ENCODE measurements at regions not wholly inside any gene's neighbourhood (a gene's known extent, or its start where the extent isn't known, plus 50 kb on each side); places are given as distances from the start of the nearest gene placed in this dataset.

GRCh38 chr17:79299349-79299748 lies 224.7 kb downstream of the ENGASE start:
- Histone ChIP-seq H3K9me3 (replicated peaks; ENCODE audit: control insufficient read depth, insufficient read depth, low read length) (no peaks in the 10 kb centered on the region), H3K27me3 (ENCODE audit: control insufficient read depth in 2 of 2, insufficient read depth in 2 of 2, low read length in 2 of 2) (peaks cover 0 to 2% of the 10 kb centered on the region in 2 experiments), H3K27ac (ENCODE audit: insufficient read depth, low read depth, low read length) (no peak overlapping the region), H3K36me3 (ENCODE audit: control insufficient read depth in 2 of 2, extremely low read depth in 1 of 2, insufficient read depth in 2 of 2, low read length in 2 of 2) (no peaks in the 10 kb centered on the region), H3K9ac (replicated peaks; ENCODE audit: extremely low read depth, insufficient read depth, low read length) (no peak overlapping the region), H3K4me2 (ENCODE audit: insufficient read depth, low read length) (no peak overlapping the region), H3K9me1 (replicated peaks; ENCODE audit: control insufficient read depth, extremely low read depth, insufficient read depth, low read length) (no peaks in the 10 kb centered on the region), H3K79me2 (ENCODE audit: control insufficient read depth, insufficient read depth, low read length) (no peaks in the 10 kb centered on the region), H2AFZ (ENCODE audit: low read depth, low read length) (no peak overlapping the region), H3K4me1 (ENCODE audit: control insufficient read depth, extremely low read depth, insufficient read depth, low read length) (no peaks in the 10 kb centered on the region), H4K20me1 (replicated peaks; ENCODE audit: control insufficient read depth, extremely low read depth, insufficient read depth, low read length) (no peaks in the 10 kb centered on the region), H3K4me3 (replicated peaks in 1 of 3; ENCODE audit: insufficient read depth in 1 of 3, low read depth in 1 of 3, low read length in 3 of 3) (no peak overlapping the region)
- intact Hi-C loops (cut with micrococcal nuclease) (no loop called here), dilution Hi-C loops (cut with MboI; ENCODE audit: extremely low pct_ligation_motif_present, low sequenced_read_pairs) (no loop called here)
- ChIA-PET CTCF (no interaction called here), POLR2A (no interaction called here)
- FAIRE-seq = no peak
- BruUV-seq (replicated peaks) = no TSS peak
- TF ChIP-seq POLR2AphosphoS5 (IDR thresholded peaks at IDR 0.05; ENCODE audit: insufficient read depth, low read depth, low read length) = no peak
- no peak for DNase-seq (ENCODE audit: low read depth, low spot score)

GRCh38 chr17:79298799-79299198 lies 224.2 kb downstream of the ENGASE start:
- intact Hi-C loops (cut with micrococcal nuclease) (no loop called here), dilution Hi-C loops (cut with MboI; ENCODE audit: extremely low pct_ligation_motif_present, low sequenced_read_pairs) (no loop called here)
- no peak overlapping the region for H2AFZ ChIP-seq (ENCODE audit: low read depth, low read length)
- no peaks in the 10 kb centered on the region for H4K20me1 ChIP-seq (replicated peaks; ENCODE audit: control insufficient read depth, extremely low read depth, insufficient read depth, low read length)
- no peaks in the 10 kb centered on the region for H3K79me2 ChIP-seq (ENCODE audit: control insufficient read depth, insufficient read depth, low read length)
- no peak overlapping the region for H3K27ac ChIP-seq (ENCODE audit: insufficient read depth, low read depth, low read length)
- H3K36me3 ChIP-seq (ENCODE audit: control insufficient read depth in 2 of 2, extremely low read depth in 1 of 2, insufficient read depth in 2 of 2, low read length in 2 of 2) = no peaks in the 10 kb centered on the region
- H3K9me3 ChIP-seq (replicated peaks; ENCODE audit: control insufficient read depth, insufficient read depth, low read length) = no peaks in the 10 kb centered on the region
- FAIRE-seq = no peak
- CTCF ChIA-PET = no interaction called here
- TF ChIP-seq POLR2A (IDR thresholded peaks at IDR 0.05; ENCODE audit: low read depth, low read length) (no peak), MYC (IDR thresholded peaks at IDR 0.05; ENCODE audit: low read depth, low read length) (no peak), EZH2 (IDR thresholded peaks at IDR 0.05; ENCODE audit: borderline replicate concordance, low read depth, low read length, severe bottlenecking) (no peak), GATA2 (IDR thresholded peaks at IDR 0.05; ENCODE audit: insufficient read depth, insufficient read length, low read depth, low read length) (no peak), FOS (IDR thresholded peaks at IDR 0.05; ENCODE audit: borderline replicate concordance, insufficient read depth, low read length) (no peak), CTCF (IDR thresholded peaks at IDR 0.05; ENCODE audit: extremely low read depth in 1 of 2, insufficient read depth in 1 of 2, low read depth in 1 of 2, low read length in 2 of 2) (no peak), POLR2AphosphoS5 (IDR thresholded peaks at IDR 0.05; ENCODE audit: insufficient read depth, low read depth, low read length) (no peak), MAX (IDR thresholded peaks at IDR 0.05; ENCODE audit: insufficient read depth, insufficient read length) (no peak), JUN (IDR thresholded peaks at IDR 0.05; ENCODE audit: borderline replicate concordance, insufficient read depth, insufficient read length, low read depth) (no peak)
- no peak overlapping the region for H3K4me2 ChIP-seq (ENCODE audit: insufficient read depth, low read length)
- no peaks in the 10 kb centered on the region for H3K9me1 ChIP-seq (replicated peaks; ENCODE audit: control insufficient read depth, extremely low read depth, insufficient read depth, low read length)
- peaks cover 0 to 2% of the 10 kb centered on the region in 2 experiments for H3K27me3 ChIP-seq (ENCODE audit: control insufficient read depth in 2 of 2, insufficient read depth in 2 of 2, low read length in 2 of 2)
- no peaks in the 10 kb centered on the region for H3K4me1 ChIP-seq (ENCODE audit: control insufficient read depth, extremely low read depth, insufficient read depth, low read length)
- BruUV-seq (replicated peaks) = no TSS peak
- no peak overlapping the region for H3K4me3 ChIP-seq (replicated peaks in 1 of 3; ENCODE audit: insufficient read depth in 1 of 3, low read depth in 1 of 3, low read length in 3 of 3)
- POLR2A ChIA-PET = no interaction called here
- H3K9ac ChIP-seq (replicated peaks; ENCODE audit: extremely low read depth, insufficient read depth, low read length) = no peak overlapping the region
- no peak for DNase-seq (ENCODE audit: low read depth, low spot score)
